GM20000 (cell line): ENCODE measurements at regions not wholly inside any gene's neighbourhood (a gene's known extent, or its start where the extent isn't known, plus 50 kb on each side); places are given as distances from the start of the nearest gene placed in this dataset.

Experiments used
- DNase-seq: peaks from one replicate; pipeline ENCODE4 v3.0.0; 2012; ENCODE audit warnings: low spot score
- CTCF ChIP-seq: IDR thresholded peaks from 2 replicates; pipeline ENCODE4 v1.5.1; 2012; ENCODE audit warnings: mild to moderate bottlenecking, control low read depth; ENCODE audit errors: extremely low read depth, missing control alignments

DNA sequence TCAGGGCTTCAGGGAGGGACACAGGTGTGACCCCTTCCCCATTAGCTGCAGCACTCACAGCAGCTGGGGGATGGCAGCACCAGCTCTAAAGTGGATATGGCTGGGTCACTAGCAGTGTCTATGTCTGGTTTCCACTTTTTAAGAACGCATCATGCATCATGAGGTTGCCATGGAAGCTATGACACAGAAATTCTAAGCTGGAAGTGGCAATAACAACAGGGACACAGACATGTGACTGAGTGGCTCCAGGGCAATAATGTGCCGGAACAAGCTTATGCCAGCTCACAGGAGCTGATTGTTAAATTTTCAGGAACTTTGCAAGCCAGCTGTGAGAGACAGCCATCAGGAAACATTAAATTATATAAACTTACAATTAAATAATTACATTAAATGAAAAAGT lies 51.2 kb upstream of the NFASC start:
- TF ChIP-seq CTCF, result no peak
- no peak for DNase-seq
